Activated effector memory CD4-positive, alpha-beta T cell treated with anti-CD3 and anti-CD28 coated beads, Interleukin-2, amount 50 U/mL, for 16 hours (primary cell): ENCODE measurements at regions not wholly inside any gene's neighbourhood (a gene's known extent, or its start where the extent isn't known, plus 50 kb on each side); places are given as distances from the start of the nearest gene placed in this dataset.
"Not testable (repeated sequence)": the region's sequence is repeated elsewhere in the genome, so short reads cannot be mapped to it uniquely, and the experiment has no call there.

ENCODE experiments used
- DNase-seq: peaks from one replicate; pipeline ENCODE4 v3.0.0-alpha.2; 2020

DNA sequence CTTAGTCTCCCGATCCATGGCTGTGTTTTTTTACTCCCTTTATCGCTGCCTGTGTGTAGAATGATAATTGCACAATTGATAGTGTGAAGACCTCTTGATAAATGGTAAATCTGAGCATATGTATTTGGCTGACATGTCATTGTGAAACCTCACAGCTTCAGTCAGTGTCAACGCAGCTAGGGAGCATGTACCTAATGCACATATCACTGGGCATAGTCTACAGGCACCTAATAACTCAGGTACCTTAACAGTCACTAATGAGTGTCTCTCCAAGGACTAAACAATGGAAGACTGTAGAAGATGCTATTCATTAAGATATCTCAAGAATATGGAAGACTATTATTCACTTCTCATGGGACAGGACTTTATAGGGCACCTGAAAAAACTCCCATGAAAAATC lies 101.0 kb upstream of the PTPN20 start:
- DNase-seq, result not testable (repeated sequence)

DNA sequence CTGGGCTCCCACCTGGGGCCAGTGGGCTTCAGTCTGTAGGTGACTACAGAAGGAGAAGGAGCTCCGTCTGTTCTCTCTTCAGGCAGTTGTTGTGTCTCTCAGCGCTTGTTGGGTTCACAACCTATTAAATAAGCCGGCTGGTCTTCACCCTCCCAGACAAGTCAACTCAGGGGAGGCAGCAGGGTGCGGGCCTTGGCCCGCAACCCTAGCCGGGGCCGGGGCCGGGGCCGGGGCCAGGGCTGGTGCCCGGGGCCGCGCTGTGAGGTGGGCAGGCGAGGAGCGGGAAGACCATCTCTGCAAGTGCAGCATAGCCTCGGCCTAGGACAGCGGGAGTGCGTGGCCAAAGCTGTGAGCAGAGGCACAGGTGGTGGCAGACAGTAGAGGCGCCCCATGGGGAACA lies 95.1 kb upstream of the PTPN20 start:
- DNase-seq, result not testable (repeated sequence)

DNA sequence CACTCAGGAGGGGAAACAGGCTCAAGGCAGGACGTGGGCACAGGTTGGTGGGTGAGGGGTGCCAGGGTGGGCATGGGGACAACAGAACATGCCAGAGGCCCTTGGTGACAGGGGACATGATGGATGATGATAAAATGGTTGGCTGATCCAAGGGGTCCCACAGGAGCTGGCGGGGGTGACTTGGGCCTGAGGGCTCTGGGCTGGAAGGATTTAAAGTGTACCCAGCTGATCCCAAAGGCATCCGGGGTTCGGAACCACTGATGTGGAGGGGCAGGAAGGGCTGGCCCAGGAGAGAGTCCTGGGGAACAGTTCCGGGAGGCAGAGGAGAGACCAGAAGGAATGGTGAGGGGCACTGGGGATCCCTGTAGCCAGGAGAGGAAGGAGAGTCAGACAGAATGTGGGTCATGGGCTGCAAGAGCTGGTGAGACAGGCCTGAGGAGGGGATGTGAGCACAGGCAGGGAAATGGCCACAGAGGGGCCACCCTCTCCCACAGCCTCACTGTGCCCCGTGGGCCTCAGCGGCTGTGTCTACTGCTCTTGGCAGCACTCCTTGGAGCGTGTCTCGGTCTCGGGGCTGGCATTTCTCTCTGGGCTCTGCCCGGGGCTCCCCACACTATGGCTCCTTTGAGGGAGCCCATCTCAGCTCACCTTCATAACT lies 70.7 kb upstream of the PTPN20 start:
- DNase-seq, result not testable (repeated sequence)

DNA sequence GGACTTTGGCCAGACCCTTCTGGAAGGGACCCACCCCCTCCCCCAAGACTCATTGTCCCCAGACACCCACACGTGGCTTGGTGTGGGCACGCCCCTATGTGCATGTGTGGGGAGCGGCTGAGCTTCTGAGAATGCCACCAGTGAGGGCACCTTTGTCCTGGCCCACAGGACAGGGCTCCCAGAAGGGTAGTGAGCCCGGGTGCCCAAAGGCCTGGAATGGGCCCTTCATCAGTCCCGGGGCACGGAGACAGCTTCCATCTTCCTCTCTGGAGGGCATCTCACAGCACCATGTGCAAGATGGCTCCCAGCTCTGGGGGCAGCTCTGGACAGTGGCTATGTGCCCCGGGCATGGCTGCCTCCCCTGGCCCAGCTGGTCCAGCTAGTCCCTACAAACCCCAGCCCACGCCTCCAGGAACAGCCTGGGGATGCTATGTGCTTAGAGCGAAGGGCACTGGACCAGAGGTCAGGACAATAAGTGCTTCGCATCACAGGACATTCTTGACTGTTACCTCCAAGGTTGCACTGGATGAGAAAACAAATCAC lies 70.1 kb upstream of the PTPN20 start:
- DNase-seq, result not testable (repeated sequence)

DNA sequence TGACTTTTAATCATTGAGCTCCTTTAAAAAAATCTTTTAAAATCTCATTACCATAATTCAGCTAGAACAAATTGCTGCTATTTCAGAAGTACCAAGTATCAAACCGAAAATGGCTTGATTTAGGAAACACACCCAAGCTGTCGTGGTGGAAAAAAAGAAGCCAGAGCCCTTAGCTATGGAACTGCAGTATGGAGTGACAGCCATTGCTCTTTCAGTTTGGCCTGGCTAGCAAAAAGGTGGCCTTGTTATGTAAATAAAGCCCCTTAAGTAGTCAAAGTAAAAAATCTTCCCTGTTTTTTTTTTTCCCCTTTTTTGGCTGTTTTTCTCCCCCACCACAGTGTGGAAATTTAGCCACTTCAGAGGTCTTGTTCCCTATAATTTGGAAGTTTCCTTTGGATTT lies 66.0 kb upstream of the PTPN20 start:
- not testable (repeated sequence) for DNase-seq

DNA sequence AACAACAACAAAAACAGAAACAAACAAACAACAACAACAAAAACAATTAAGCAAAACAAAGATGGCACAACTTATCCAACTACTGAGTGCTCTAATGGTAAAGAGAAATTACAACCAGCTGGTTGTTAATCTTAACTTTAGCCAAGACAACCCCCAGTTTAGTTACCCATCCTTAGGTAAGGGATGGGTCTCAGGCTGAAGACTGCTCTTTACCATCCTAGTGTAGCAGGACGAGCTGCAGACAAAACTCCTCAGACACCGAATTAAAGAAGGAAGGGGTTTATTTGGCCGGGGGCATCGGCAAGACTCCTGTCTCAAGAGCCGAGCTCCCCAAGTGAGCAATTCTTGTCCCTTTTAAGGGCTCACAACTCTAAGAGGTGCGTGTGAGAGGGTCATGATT lies 65.6 kb upstream of the PTPN20 start:
- not testable (repeated sequence) for DNase-seq

DNA sequence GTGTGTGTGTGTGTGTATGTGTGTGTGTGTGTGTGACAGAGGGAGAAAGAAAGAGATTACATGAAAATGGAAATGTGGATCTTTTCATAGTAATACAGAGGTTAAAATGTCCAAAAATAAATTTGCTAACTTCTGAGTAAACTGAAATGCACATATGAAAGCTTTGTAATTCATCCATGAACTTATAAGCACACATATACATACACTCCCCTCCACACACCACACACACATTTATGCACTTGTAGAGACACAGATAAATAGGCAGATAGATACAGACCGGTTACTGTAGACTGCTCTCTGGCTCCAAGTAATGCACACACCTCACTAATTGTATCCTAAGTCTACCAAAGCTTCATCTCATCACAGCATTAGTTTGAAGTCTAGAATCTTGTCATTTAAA lies 50.5 kb upstream of the PTPN20 start:
- DNase-seq, result not testable (repeated sequence)
